GM12892 (cell line): ENCODE measurements at regions not wholly inside any gene's neighbourhood (a gene's known extent, or its start where the extent isn't known, plus 50 kb on each side); places are given as distances from the start of the nearest gene placed in this dataset.

Experiments
- POLR2A ChIP-seq: IDR thresholded peaks from 2 replicates; pipeline ENCODE4 v1.6.1; 2011; ENCODE audit warnings: low read depth, low read length, control low read depth
- POLR2AphosphoS5 ChIP-seq: IDR thresholded peaks from 2 replicates; pipeline ENCODE4 v1.6.1; 2011; ENCODE audit warnings: low read depth, low read length, control low read depth
- TAF1 ChIP-seq: IDR thresholded peaks from 2 replicates; pipeline ENCODE4 v1.6.1; 2011; ENCODE audit warnings: low read depth, mild to moderate bottlenecking, control low read depth, low read length, borderline replicate concordance

GRCh38 chr3:111249421-111249820, 177.8 kb downstream of the NECTIN3 start:
- TF ChIP-seq POLR2A (no peak), POLR2AphosphoS5 (no peak), TAF1 (no peak)
